Testis (tissue), 2 donors: ENCODE measurements at regions not wholly inside any gene's neighbourhood (a gene's known extent, or its start where the extent isn't known, plus 50 kb on each side); places are given as distances from the start of the nearest gene placed in this dataset.

Experiments used
- CTCF ChIP-seq, 3 experiments: fragments of 450-650 bp in 2 of 3; fragments of 200-600 bp in 1 of 3; sonication (generic) in 1 of 3; IDR thresholded peaks; one replicate each; pipeline ENCODE4 v1.5.1; 2016 to 2019; ENCODE audit warnings: antibody characterized with exemption in 3 of 3, mild to moderate bottlenecking in 2 of 3, moderate library complexity in 1 of 3
- POLR2A ChIP-seq: fragments of 450-650 bp; IDR thresholded peaks from one replicate; pipeline ENCODE4 v1.6.1; 2017; ENCODE audit warnings: antibody characterized with exemption, mild to moderate bottlenecking, moderate library complexity

GRCh38 chr11:70536051-70536877, 137.9 kb downstream of the CTTN start:
- TF ChIP-seq CTCF (IDR thresholded peaks at IDR 0.05) (no peak), POLR2A (no peak)
